Hepatocyte (in vitro differentiated cells): ENCODE measurements at regions not wholly inside any gene's neighbourhood (a gene's known extent, or its start where the extent isn't known, plus 50 kb on each side); places are given as distances from the start of the nearest gene placed in this dataset.

Experiments
- CTCF ChIP-seq: fragments of 200-600 bp; sonication (generic); IDR thresholded peaks from 2 replicates; pipeline ENCODE4 v1.5.1; 2016; ENCODE audit warnings: antibody characterized with exemption, mild to moderate bottlenecking; ENCODE audit not compliant: poor library complexity
- EZH2 ChIP-seq: fragments of 200-600 bp; sonication (generic); IDR thresholded peaks from 2 replicates; pipeline ENCODE4 v1.6.1; 2016; ENCODE audit warnings: antibody characterized with exemption, mild to moderate bottlenecking, borderline replicate concordance

- TF ChIP-seq EZH2: no peak
- TF ChIP-seq CTCF: no peak
These were observed 1294.8 kb upstream of the ACO1 start for GRCh38 chr9:31089549-31090221.
